Astrocyte (in vitro differentiated cells and primary cell): ENCODE measurements at regions not wholly inside any gene's neighbourhood (a gene's known extent, or its start where the extent isn't known, plus 50 kb on each side); places are given as distances from the start of the nearest gene placed in this dataset.

ENCODE experiments used
- EZH2 ChIP-seq: IDR thresholded peaks from 2 replicates; pipeline ENCODE4 v1.6.1; 2012; ENCODE audit warnings: mild to moderate bottlenecking, low read length, inconsistent platforms; ENCODE audit not compliant: insufficient read depth
- TF ChIP-seq, protein P1 (sequence below): IDR thresholded peaks from 2 replicates; pipeline ENCODE4 v1.5.1; 2011; ENCODE audit warnings: low read depth, mild to moderate bottlenecking, inconsistent platforms, low read length, moderate library complexity; ENCODE audit not compliant: insufficient read depth

DNA sequence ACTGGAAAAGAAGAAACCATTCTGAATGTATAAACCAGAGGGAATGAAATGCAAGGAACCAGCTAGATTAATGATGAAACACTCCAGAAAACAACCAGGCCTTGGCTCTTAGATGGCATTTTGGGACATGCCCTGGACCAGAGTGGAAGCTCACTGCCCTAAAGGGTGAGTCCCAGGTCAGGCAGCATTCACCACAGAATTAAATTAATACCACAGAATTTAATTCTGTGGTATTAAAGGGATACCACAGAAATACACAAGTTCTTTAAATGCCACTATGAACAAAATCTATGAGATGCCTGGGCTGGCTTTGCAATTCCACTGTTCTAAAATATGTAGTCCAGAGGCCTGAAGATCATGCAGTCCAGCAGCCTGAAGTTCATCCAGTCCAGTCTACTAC lies 122.3 kb upstream of the KYNU start:
- TF ChIP-seq, protein P1, sequence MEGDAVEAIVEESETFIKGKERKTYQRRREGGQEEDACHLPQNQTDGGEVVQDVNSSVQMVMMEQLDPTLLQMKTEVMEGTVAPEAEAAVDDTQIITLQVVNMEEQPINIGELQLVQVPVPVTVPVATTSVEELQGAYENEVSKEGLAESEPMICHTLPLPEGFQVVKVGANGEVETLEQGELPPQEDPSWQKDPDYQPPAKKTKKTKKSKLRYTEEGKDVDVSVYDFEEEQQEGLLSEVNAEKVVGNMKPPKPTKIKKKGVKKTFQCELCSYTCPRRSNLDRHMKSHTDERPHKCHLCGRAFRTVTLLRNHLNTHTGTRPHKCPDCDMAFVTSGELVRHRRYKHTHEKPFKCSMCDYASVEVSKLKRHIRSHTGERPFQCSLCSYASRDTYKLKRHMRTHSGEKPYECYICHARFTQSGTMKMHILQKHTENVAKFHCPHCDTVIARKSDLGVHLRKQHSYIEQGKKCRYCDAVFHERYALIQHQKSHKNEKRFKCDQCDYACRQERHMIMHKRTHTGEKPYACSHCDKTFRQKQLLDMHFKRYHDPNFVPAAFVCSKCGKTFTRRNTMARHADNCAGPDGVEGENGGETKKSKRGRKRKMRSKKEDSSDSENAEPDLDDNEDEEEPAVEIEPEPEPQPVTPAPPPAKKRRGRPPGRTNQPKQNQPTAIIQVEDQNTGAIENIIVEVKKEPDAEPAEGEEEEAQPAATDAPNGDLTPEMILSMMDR, result no peak
- no peak for TF ChIP-seq EZH2
